ENCODE measurements at regions not wholly inside any gene's neighbourhood (a gene's known extent, or its start where the extent isn't known, plus 50 kb on each side); places are given as distances from the start of the nearest gene placed in this dataset.

DNA sequence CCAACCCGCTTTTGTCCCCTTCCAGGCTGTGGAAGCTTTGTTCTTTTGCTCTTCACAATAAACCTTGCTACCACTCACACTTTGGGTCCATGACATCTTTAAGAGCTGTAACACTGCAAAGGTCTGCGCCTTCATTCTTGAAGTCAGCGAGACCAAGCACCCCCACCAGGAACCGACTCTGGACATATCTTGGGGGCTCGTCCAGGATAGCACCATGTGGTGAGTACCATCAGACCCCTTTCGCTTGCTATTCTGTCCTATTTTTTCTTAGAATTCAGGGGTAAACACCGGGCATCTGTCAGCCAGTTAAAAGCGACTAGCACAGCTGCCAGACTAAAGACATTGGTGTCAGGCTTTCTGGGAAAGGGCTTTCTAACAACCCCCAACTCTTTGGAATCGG lies 137.6 kb upstream of the PPFIA2 start:
- TF ChIP-seq, protein P1, sequence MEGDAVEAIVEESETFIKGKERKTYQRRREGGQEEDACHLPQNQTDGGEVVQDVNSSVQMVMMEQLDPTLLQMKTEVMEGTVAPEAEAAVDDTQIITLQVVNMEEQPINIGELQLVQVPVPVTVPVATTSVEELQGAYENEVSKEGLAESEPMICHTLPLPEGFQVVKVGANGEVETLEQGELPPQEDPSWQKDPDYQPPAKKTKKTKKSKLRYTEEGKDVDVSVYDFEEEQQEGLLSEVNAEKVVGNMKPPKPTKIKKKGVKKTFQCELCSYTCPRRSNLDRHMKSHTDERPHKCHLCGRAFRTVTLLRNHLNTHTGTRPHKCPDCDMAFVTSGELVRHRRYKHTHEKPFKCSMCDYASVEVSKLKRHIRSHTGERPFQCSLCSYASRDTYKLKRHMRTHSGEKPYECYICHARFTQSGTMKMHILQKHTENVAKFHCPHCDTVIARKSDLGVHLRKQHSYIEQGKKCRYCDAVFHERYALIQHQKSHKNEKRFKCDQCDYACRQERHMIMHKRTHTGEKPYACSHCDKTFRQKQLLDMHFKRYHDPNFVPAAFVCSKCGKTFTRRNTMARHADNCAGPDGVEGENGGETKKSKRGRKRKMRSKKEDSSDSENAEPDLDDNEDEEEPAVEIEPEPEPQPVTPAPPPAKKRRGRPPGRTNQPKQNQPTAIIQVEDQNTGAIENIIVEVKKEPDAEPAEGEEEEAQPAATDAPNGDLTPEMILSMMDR (IDR thresholded peaks at IDR 0.05) = no peak
- no peak for TF ChIP-seq EZH2 (IDR thresholded peaks at IDR 0.05; ENCODE audit: borderline replicate concordance, insufficient read depth, low read depth, low read length, poor library complexity, severe bottlenecking)
